ENCODE measurements at regions not wholly inside any gene's neighbourhood (a gene's known extent, or its start where the extent isn't known, plus 50 kb on each side); places are given as distances from the start of the nearest gene placed in this dataset.

- Mint-ChIP-seq H3K36me3 (ENCODE audit: low read depth) (no peaks in the 10 kb centered on the region), H3K4me1 (no peaks in the 10 kb centered on the region)
Measured at GRCh38 chr10:133007360-133007858, 65.0 kb upstream of the CFAP46 start.

GRCh38 chr10:133006806-133007205 lies 64.4 kb upstream of the CFAP46 start:
- Mint-ChIP-seq H3K4me1 (no peaks in the 10 kb centered on the region), H3K36me3 (ENCODE audit: low read depth) (no peaks in the 10 kb centered on the region), H3K27ac (no peak overlapping the region), H3K4me3 (no peak overlapping the region), H3K27me3 (peaks cover 16% of the 10 kb centered on the region)
- ATAC-seq, result no peak
- H3K9me3 ChIP-seq (ENCODE audit: control insufficient read depth, low read length, poor library complexity, severe bottlenecking), result no peaks in the 10 kb centered on the region
- no peak for DNase-seq

More at GRCh38 chr10:133007360-133007858, 65.0 kb upstream of the CFAP46 start:
- Mint-ChIP-seq H3K27me3 (peaks cover 10% of the 10 kb centered on the region), H3K27ac (no peak overlapping the region), H3K4me3 (no peak overlapping the region)
- H3K9me3 ChIP-seq (ENCODE audit: control insufficient read depth, low read length, poor library complexity, severe bottlenecking), result no peaks in the 10 kb centered on the region
- ATAC-seq (no peak), DNase-seq (no peak)

- no peak overlapping the region for H3K27ac Mint-ChIP-seq
- ATAC-seq (no peak), DNase-seq (no peak)
- H3K27me3 Mint-ChIP-seq, result peaks cover 22% of the 10 kb centered on the region
- no peak overlapping the region for H3K4me3 Mint-ChIP-seq
- no peaks in the 10 kb centered on the region for H3K9me3 ChIP-seq (ENCODE audit: control insufficient read depth, low read length, poor library complexity, severe bottlenecking)
- H3K36me3 Mint-ChIP-seq (ENCODE audit: low read depth), result no peaks in the 10 kb centered on the region
- no peaks in the 10 kb centered on the region for H3K4me1 Mint-ChIP-seq
Measured at GRCh38 chr10:133006202-133006601, 63.8 kb upstream of the CFAP46 start.

DNA sequence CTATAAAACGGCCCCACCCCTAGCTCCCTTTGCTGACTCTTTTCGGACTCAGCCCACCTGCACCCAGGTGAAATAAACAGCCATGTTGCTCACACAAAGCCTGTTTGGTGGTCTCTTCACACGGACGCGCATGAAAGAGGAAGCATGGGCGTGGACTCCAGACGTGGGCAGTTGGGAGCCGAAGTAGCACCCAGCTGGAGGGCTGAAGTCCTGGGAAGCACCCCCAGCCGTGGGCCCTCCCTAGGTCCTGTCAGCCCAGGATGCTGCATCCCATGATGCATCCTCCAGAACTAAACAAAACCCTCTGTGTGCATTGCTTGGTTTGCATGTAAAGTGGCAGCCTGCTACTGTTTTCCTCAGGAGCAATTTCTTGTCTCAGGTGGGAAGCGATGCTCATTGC lies 62.1 kb upstream of the CFAP46 start:
- no peak for ATAC-seq
- Mint-ChIP-seq H3K4me1 (no peaks in the 10 kb centered on the region), H3K27ac (no peak overlapping the region), H3K27me3 (peaks cover 39% of the 10 kb centered on the region), H3K36me3 (ENCODE audit: low read depth) (no peaks in the 10 kb centered on the region), H3K4me3 (no peak overlapping the region)
- DNase-seq, result no peak
- no peaks in the 10 kb centered on the region for H3K9me3 ChIP-seq (ENCODE audit: control insufficient read depth, low read length, poor library complexity, severe bottlenecking)

DNA sequence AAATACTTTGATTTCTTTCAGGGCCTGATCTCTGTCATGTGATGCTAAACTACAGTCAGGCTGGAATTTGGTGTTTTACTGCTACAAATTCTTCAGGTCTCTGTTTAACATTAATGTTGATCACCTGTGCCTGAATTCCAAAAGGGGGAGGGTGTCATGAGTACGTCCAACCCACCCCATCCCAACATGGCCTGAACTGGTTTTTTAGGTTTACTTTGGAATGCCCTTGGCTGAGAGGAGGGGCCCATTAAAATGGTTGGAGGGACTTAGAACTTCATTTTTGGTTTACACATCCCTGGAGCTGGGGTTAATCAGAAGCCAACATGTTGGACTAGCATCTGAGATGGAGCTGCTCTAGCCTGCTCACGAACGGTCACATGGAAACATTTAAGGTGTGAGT lies 60.8 kb upstream of the CFAP46 start:
- DNase-seq (no peak), ATAC-seq (no peak)
- H3K4me3 Mint-ChIP-seq, result no peak overlapping the region
- no peak overlapping the region for H3K27ac Mint-ChIP-seq
- no peaks in the 10 kb centered on the region for H3K4me1 Mint-ChIP-seq
- no peaks in the 10 kb centered on the region for H3K9me3 ChIP-seq (ENCODE audit: control insufficient read depth, low read length, poor library complexity, severe bottlenecking)
- H3K27me3 Mint-ChIP-seq, result peaks cover 41% of the 10 kb centered on the region
- H3K36me3 Mint-ChIP-seq (ENCODE audit: low read depth), result no peaks in the 10 kb centered on the region

DNA sequence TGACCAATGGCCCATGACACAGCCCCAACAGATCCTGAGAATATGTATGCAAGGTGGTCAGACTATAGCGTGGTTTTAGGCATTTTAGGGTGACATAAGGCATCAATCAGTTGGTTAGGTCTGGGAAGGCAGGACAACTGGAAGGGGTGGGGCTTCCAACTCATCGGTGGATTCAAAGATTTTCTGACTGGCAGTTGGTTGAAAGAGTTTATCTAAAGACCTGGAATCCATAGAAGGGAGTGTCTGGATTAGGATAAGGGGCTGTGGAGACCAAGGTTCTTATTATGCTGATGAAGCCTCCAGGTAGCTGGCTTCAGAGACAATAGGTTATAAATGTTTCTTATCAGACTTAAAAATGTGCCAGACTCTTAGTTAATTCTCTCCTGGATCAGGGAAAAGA lies 60.3 kb upstream of the CFAP46 start:
- no peak overlapping the region for H3K27ac Mint-ChIP-seq
- no peaks in the 10 kb centered on the region for H3K4me1 Mint-ChIP-seq
- H3K36me3 Mint-ChIP-seq (ENCODE audit: low read depth), result no peaks in the 10 kb centered on the region
- no peak overlapping the region for H3K4me3 Mint-ChIP-seq
- DNase-seq, result no peak
- no peak for ATAC-seq
- peaks cover 41% of the 10 kb centered on the region for H3K27me3 Mint-ChIP-seq
- H3K9me3 ChIP-seq (ENCODE audit: control insufficient read depth, low read length, poor library complexity, severe bottlenecking), result no peaks in the 10 kb centered on the region

- H3K9me3 ChIP-seq (ENCODE audit: control insufficient read depth, low read length, poor library complexity, severe bottlenecking), result no peaks in the 10 kb centered on the region
- Mint-ChIP-seq H3K27me3 (peaks cover 45% of the 10 kb centered on the region), H3K27ac (no peak overlapping the region), H3K36me3 (ENCODE audit: low read depth) (no peaks in the 10 kb centered on the region), H3K4me3 (no peak overlapping the region), H3K4me1 (no peaks in the 10 kb centered on the region)
- no peak for DNase-seq
- ATAC-seq, result no peak
Measured at GRCh38 chr10:133001114-133001513, 58.7 kb upstream of the CFAP46 start.

GRCh38 chr10:133000648-133001047 lies 58.3 kb upstream of the CFAP46 start:
- H3K27me3 Mint-ChIP-seq, result peaks cover 45% of the 10 kb centered on the region

GRCh38 chr10:132997517-132998265 lies 55.3 kb upstream of the CFAP46 start:
- ATAC-seq (no peak), DNase-seq (no peak)
- no peak overlapping the region for H3K27ac Mint-ChIP-seq
- no peak overlapping the region for H3K4me3 Mint-ChIP-seq
- no peaks in the 10 kb centered on the region for H3K36me3 Mint-ChIP-seq (ENCODE audit: low read depth)
- H3K9me3 ChIP-seq (ENCODE audit: control insufficient read depth, low read length, poor library complexity, severe bottlenecking), result no peaks in the 10 kb centered on the region
- peaks cover 36% of the 10 kb centered on the region for H3K27me3 Mint-ChIP-seq
- no peaks in the 10 kb centered on the region for H3K4me1 Mint-ChIP-seq

More at GRCh38 chr10:133000648-133001047, 58.3 kb upstream of the CFAP46 start:
- DNase-seq (no peak), ATAC-seq (no peak)
- H3K9me3 ChIP-seq (ENCODE audit: control insufficient read depth, low read length, poor library complexity, severe bottlenecking), result no peaks in the 10 kb centered on the region
- Mint-ChIP-seq H3K4me1 (no peaks in the 10 kb centered on the region), H3K27ac (no peak overlapping the region), H3K36me3 (ENCODE audit: low read depth) (no peaks in the 10 kb centered on the region), H3K4me3 (no peak overlapping the region)

- ATAC-seq, result no peak
- Mint-ChIP-seq H3K27ac (no peak overlapping the region), H3K36me3 (ENCODE audit: low read depth) (no peaks in the 10 kb centered on the region), H3K4me3 (no peak overlapping the region), H3K27me3 (peaks cover 28% of the 10 kb centered on the region), H3K4me1 (no peaks in the 10 kb centered on the region)
- no peaks in the 10 kb centered on the region for H3K9me3 ChIP-seq (ENCODE audit: control insufficient read depth, low read length, poor library complexity, severe bottlenecking)
- DNase-seq, result no peak
Measured at GRCh38 chr10:132996603-132997343, 54.4 kb upstream of the CFAP46 start.

DNA sequence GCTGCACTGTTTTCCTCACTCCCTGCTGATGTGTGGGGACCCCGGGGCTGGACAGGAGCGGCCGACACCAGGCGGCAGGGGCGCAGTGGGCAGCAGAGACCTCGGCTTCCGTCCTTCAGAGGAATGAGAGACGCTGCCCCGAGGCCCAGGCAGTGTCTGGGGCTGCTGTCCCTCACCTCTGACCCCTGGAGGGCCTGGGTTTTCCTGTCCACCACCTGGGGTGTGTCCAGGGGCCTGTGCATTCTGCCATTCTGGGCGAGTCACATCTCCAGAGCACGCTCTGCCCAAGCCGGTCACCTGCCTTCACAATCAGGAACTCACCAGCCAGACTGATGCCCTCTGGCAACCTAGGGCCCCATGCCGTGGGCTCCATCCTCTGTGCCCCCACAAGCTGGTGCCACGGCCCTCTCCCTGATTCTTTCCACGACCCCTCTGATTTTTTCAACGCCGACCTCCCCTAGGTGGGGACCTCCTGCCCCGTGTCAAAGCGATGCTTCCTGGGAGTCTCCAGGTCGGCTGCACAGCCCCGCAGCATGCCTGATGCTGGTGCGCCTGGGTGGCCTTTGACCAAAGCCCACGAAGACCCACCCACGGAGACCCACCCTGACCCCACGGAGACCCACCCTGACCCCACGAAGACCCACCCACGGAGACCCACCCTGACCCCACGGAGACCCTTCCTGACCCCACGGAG lies 53.7 kb upstream of the CFAP46 start:
- Mint-ChIP-seq H3K27me3 (peaks cover 21% of the 10 kb centered on the region), H3K27ac (no peak overlapping the region), H3K4me3 (no peak overlapping the region), H3K4me1 (no peaks in the 10 kb centered on the region), H3K36me3 (ENCODE audit: low read depth) (no peaks in the 10 kb centered on the region)
- H3K9me3 ChIP-seq (ENCODE audit: control insufficient read depth, low read length, poor library complexity, severe bottlenecking), result no peaks in the 10 kb centered on the region
- DNase-seq, result no peak
- no peak for ATAC-seq

DNA sequence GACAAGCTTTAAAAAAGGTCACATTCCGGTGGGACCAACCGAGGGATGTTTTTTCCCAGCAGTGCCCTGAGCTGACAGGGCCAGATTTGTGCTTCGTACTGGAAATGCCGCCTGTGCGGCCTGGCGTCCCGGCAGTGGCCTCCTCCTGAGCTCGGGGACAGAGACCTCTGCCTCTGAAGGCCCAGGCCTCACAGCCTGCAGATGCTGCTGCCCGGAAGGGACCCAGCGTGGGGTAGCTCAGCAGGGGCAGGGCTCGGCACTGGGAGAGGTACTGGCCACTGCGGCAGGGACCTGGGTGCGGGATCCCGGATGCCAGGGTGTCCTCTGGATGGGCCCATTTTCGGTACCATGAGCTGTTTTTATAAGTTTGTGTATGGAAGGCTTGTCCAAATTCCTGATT lies 52.4 kb upstream of the CFAP46 start:
- ATAC-seq, result no peak
- H3K36me3 Mint-ChIP-seq (ENCODE audit: low read depth), result no peaks in the 10 kb centered on the region
- H3K4me1 Mint-ChIP-seq, result no peaks in the 10 kb centered on the region
- no peak overlapping the region for H3K27ac Mint-ChIP-seq
- DNase-seq, result no peak
- H3K9me3 ChIP-seq (ENCODE audit: control insufficient read depth, low read length, poor library complexity, severe bottlenecking), result no peaks in the 10 kb centered on the region
- peaks cover 9% of the 10 kb centered on the region for H3K27me3 Mint-ChIP-seq
- no peak overlapping the region for H3K4me3 Mint-ChIP-seq

DNA sequence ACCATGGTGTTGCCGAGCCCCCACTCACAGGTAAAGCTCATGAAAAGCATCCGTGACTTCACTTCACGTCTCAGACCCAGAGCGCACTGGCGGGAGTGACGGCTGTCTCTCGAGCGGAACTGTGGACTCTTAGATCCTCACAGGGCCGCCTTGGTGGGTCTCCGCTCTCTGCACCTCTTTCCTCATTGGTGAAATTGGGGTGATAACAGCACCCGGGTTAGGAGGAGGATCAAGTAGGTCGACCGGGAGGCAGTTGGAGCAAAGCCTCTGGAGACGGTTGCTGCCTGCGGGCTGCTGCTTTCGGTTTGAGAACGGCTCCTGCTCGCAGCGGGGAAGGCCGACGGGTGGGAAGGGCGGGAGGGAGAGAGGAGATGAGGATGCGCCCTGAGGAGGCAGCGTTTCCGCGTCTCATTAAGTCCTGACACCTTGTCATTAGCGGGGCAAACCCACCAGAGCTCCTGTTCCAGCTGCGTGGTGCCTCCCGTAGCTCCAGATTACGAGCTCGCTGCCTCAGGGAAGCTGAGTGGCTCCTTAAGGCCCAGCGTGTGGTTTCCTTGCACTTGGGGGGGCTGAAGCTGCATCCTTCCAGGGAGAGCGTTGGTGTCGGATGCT lies 51.9 kb upstream of the CFAP46 start:
- Mint-ChIP-seq H3K27ac (no peak overlapping the region), H3K4me3 (no peak overlapping the region), H3K4me1 (no peaks in the 10 kb centered on the region), H3K27me3 (peaks cover 4% of the 10 kb centered on the region), H3K36me3 (ENCODE audit: low read depth) (no peaks in the 10 kb centered on the region)
- no peak for DNase-seq
- no peak for ATAC-seq
- H3K9me3 ChIP-seq (ENCODE audit: control insufficient read depth, low read length, poor library complexity, severe bottlenecking), result no peaks in the 10 kb centered on the region
